Fibroblast of lung (primary cell): ENCODE measurements at regions not wholly inside any gene's neighbourhood (a gene's known extent, or its start where the extent isn't known, plus 50 kb on each side); places are given as distances from the start of the nearest gene placed in this dataset.

Source experiments
- CTCF ChIP-seq, 2 donors: IDR thresholded peaks in 1 of 2; conservative IDR thresholded peaks in 1 of 2; 1 replicate in 1 of 2; 2 replicates in 1 of 2; pipeline ENCODE4 v1.5.1; 2011 to 2012; ENCODE audit warnings: low read length in 2 of 2, control low read depth in 1 of 2, inconsistent platforms in 1 of 2, low read depth in 1 of 2, mild to moderate bottlenecking in 1 of 2
- EZH2 ChIP-seq: IDR thresholded peaks from 2 replicates; pipeline ENCODE4 v1.5.1; 2012; ENCODE audit warnings: low read length, control low read depth, mild to moderate bottlenecking; ENCODE audit errors: missing control alignments

GRCh38 chrX:107374132-107374531 is 75.3 kb upstream of the FRMPD3 start:
- no peak for TF ChIP-seq CTCF (conservative IDR thresholded peaks at IDR 0.05 in 1 of 2, IDR thresholded peaks at IDR 0.05 in 1 of 2; ENCODE audit: low read depth in 1 of 2, low read length in 2 of 2)
- TF ChIP-seq EZH2: no peak
